Colonic mucosa (tissue), 4 donors: ENCODE measurements at regions not wholly inside any gene's neighbourhood (a gene's known extent, or its start where the extent isn't known, plus 50 kb on each side); places are given as distances from the start of the nearest gene placed in this dataset.

Source experiments
- DNase-seq: peaks from one replicate; pipeline ENCODE4 v3.0.0-alpha.2; 2020
- H3K27ac ChIP-seq: fragments of 200-600 bp; one replicate; pipeline ENCODE4 v1.8.0; 2021
- H3K27me3 ChIP-seq: fragments of 200-600 bp; one replicate; pipeline ENCODE4 v1.8.0; 2021
- H3K36me3 ChIP-seq: fragments of 200-600 bp; one replicate; pipeline ENCODE4 v1.8.0; 2021
- H3K4me1 ChIP-seq: fragments of 200-600 bp; one replicate; pipeline ENCODE4 v1.8.0; 2021; ENCODE audit warnings: mild to moderate bottlenecking
- H3K4me3 ChIP-seq: fragments of 200-600 bp; one replicate; pipeline ENCODE4 v1.8.0; 2021
- H3K9ac ChIP-seq, 2 donors: one replicate each; pipeline ENCODE4 v1.7.0; 2013; ENCODE audit warnings: control low read depth in 2 of 2, low read depth in 2 of 2, low read length in 2 of 2
- H3K9me3 ChIP-seq: fragments of 200-600 bp; one replicate; pipeline ENCODE4 v1.8.0; 2021
- CTCF ChIP-seq: fragments of 200-600 bp; IDR thresholded peaks from one replicate; pipeline ENCODE4 v1.8.0; 2022; ENCODE audit warnings: antibody characterized with exemption, mild to moderate bottlenecking
- intact Hi-C: fragments of 100-400 bp; cut with DNase I; formaldehyde crosslinking; loops from one replicate; pipeline ENCODE4 v1.14.1; 2022
- donor health status: healthy.
- donor health status: DM: no; HTN: no; CAD: no.
- donor health status: DM: no; HTN: no; CAD: no.

DNA sequence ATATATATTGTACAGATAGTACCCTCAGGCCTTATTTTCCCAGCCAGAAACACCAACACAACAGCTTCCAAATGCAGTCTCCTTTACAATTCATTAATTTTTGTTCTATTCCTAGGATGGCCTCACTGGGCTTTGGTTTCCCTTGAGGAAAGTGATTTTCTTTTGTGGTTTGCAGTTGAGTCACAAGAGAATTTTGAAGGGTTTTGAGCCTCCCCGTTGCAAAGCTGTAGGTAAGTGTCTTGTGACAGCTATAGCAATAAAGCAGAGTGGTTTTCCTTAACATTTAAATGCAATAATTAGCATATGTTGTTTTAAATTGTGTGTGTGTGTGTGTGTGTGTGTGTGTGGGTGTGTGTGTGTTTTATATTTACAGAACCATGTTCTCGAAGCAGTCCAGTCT, 54.1 kb upstream of the WDR17 start:
- DNase-seq, result no peak
- Histone ChIP-seq H3K27ac (no peak overlapping the region), H3K4me3 (no peak overlapping the region), H3K27me3 (no peaks in the 10 kb centered on the region), H3K9me3 (no peaks in the 10 kb centered on the region), H3K4me1 (no peaks in the 10 kb centered on the region), H3K36me3 (no peaks in the 10 kb centered on the region), H3K9ac (no peak overlapping the region)
- TF ChIP-seq CTCF, result no peak
- intact Hi-C loops, result no loop called here

DNA sequence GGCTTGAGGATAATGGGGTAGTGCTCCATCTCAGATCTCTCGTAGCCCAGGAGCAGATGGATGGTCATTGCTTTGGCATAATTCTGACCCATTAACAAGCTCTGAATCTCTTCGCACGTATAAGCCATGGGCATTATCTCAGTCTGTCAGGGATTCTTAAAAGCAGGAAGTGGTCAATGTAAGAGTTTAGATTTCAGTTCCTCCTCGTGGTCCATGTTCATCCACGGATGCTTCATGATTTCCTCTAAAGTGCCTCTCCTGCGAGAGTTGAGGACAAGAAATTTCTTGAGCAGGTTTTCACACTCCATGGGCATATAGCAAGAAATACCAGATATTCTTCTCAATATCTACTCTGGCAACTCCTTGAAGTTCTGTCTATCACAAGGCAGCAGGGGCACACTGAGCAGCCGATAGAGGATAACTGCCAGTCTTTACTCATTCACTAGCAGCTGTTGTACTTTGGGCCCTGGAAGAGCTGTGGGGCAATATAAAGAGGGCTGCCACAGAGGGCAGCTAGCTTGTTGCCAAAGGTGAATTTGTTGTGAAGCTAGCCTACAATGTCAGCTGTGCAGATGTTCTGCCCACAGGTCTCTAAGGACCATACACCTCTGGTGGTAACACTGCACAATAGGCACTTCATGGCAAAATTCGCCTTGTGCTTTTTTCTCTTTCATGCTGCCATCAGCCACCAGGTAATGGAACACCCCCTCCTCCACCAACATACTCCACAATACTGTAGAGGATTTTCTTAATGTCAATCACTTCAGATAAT, 52.0 kb upstream of the WDR17 start:
- Histone ChIP-seq H3K4me3 (no peak overlapping the region), H3K27ac (no peak overlapping the region), H3K9me3 (no peaks in the 10 kb centered on the region), H3K9ac (no peak overlapping the region), H3K36me3 (no peaks in the 10 kb centered on the region), H3K4me1 (no peaks in the 10 kb centered on the region), H3K27me3 (no peaks in the 10 kb centered on the region)
- no peak for TF ChIP-seq CTCF
- intact Hi-C loops, result no loop called here
- DNase-seq, result no peak

DNA sequence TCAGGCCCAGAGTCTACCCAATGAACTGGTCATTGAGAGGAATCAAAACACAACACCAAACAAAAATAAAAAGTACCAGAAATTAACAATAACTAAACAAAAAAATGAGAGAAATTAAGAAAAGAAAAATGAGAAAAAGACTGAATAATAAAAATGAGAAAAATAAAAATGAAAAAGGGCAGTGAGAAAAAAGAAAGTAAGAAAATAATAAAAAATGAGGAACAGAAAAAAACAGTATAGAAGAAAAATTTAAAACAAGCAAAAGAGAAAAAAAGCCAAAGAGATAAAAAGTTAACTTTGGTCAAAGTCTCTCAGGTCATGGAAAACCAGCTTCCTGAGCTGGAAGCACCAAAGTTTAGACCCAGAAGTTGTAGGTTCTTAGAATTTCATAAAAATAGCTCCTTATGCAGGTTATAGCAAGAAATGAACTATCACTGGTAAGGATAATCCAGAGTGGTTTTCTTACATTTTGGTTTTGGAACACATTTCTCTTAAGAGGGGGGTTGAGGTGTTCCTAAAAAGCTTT, 51.0 kb upstream of the WDR17 start:
- no peaks in the 10 kb centered on the region for H3K9me3 ChIP-seq
- no peak overlapping the region for H3K9ac ChIP-seq
- no peak overlapping the region for H3K4me3 ChIP-seq
- intact Hi-C loops, result no loop called here
- H3K27me3 ChIP-seq, result no peaks in the 10 kb centered on the region
- no peaks in the 10 kb centered on the region for H3K36me3 ChIP-seq
- H3K4me1 ChIP-seq, result no peaks in the 10 kb centered on the region
- no peak for TF ChIP-seq CTCF
- no peak overlapping the region for H3K27ac ChIP-seq
- DNase-seq, result no peak
